GM19324 (cell line): ENCODE measurements at regions not wholly inside any gene's neighbourhood (a gene's known extent, or its start where the extent isn't known, plus 50 kb on each side); places are given as distances from the start of the nearest gene placed in this dataset.
A peak's percentile ranks its signal among the peaks of the same experiment; 100 is the strongest.

Experiments used
- ATAC-seq: cut with Tn5 transposase; IDR thresholded peaks from one replicate; pipeline ENCODE4 v1.9.1; 2021; ENCODE audit warnings: mild to moderate bottlenecking, moderate library complexity; ENCODE audit not compliant: unreplicated experiment, low FRiP score

DNA sequence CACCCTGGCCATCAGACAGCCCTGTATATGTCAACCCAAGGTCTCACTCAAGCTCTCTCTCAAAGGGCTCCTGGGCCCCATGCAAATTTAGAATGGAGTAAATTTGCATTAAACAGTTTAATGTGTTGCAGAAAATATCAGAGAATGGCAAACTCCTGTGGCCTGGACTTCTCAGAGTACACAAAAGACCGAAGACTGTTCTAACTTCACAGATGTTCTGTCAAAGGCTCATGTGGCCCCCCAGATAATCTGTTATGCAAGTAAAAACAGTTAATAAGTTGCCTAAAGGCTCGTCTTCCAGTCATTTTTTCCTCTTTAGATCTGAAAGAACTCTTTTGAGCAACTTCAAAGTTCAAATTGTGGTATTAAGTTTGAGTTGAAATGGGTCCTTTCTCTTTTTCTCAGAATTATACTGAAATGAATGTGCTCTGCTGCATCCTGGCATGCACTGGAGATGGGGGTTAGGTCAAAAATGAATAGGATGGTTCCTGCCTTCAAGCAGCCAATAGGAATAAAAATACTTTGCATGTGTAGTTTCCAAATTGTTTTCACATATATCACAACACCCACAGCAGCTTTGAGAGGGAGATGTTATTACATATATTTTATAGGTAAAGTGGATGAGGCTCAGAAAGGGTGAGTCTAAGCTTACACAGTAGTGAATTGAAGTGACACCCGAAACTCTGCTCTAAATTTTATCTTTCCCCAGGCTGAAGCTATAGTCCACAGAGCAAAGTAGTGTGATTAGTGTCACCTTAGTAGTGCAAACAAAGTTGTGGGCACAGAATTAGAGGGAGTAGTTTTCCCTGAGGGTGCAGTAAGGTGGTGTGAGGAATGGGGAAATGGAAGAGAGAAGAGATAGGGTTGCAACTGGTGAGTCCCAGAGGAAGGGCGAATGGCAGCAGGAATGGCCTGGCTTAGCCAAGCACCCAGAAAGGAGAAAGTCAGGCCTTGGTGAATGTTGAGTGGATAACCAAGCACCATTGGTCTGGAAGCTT is 205.0 kb upstream of the RFC3 start:
- ATAC-seq, result peak; percentile 61

DNA sequence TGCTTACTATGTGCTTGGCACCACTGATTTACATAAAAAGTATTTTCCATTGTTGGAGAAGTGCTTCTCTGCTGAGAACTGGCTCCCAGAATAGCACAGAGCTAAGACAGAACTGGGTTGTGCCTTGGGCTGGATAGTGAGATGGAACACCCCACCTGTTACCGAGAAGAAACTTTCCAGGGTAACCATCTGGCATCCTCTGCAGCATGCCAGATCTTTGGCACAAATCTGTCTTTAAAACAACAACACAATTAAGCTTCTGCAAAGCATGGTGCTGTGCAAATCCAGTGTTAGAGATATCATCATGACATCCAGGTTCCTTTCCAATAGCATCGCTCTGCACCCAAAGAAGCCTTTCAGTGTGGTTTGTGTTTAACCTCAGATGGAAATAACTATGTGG is 202.5 kb upstream of the RFC3 start:
- no peak for ATAC-seq

DNA sequence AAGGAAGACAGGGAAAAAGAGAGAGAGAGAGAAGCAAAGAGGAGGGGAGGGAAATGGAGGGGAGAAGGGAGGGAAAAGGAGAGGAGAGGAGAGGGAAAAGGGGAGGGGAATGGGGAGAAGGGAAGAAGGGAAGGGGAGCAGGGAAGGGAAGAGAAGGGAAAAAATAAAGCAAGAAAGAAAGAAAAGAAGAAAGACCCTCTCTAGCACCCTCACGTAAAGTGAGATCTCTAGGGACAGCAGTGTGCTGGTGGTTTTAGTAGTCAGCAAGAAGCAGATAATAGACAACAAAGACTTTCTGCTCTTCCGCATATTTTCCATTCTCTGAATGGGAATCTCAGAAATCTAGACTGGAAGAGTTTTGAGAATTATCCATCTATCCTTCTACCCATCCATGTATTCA is 201.8 kb upstream of the RFC3 start:
- ATAC-seq, result no peak

DNA sequence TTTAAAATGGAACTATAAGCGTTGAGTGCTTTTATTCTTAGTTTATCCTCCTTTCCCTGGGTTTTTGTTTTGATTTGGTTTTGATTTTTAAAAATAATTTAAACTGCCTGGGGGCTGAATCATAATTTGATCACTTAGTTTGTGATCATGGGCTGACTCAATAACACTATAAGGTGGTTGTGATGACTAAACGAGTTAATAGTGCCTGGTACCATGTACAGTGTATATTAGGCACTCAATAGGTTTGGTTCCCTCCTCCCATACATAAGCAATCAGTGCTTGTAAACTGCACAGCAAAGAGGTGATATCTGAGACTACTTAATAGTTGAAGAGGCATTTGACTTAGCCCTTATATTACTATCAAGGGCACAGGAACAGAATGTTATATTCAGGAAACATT is 200.9 kb upstream of the RFC3 start:
- ATAC-seq, result no peak

DNA sequence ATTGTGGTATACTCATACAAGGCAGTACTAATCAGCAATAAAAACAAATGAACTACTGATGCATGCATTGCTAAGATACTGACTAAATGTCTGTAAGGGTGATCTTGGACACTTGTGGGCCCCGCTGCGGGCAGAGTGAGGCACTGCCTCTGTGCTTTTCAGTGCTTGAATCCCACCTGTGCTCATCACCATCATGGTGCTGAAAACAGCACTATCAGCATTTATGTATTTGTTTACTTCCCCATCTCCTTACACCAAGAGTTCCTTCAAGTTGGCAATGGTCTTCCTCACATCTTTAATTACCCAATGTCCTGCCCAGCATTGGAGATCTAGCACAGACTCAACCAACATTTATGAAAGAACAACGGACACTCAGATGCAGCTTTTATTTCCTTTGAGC is 193.7 kb upstream of the RFC3 start:
- no peak for ATAC-seq

DNA sequence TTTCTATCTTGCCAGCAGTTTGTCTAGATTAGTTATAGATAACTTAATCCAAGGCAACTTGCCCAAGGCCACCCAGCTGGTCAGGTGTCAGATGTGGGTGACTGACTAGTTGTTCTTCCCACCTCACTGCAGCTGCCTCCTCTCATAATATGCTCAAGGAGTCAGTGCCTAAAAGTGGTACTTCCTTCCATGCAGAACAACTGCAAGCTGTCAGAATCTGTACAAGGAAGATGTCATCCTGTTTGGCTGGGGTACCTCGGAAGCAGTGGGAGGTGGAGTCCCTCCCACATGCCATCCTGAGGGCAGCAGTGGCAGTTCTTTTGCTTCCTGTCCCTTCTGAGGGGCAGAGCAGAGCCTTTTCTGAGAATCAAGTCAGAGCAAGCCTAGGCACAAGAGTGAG is 193.2 kb upstream of the RFC3 start:
- ATAC-seq, result no peak

DNA sequence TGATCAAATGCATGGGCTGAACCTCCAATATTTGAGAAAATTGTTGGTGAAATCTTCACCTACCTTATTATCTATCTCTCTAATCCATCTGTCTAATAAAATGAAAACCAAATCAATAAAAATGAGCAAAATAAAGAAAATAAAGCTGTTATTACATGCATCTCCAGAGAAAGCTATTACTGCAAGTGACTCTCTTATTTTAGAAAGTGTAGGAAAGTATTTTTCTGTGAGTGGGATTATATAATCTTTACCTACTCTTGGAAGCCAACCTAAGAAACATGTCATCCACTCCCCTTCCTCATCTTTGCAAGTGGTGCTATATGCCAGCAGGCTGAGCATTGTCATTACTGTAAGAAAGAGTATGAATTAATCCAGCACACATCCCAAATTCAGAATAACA is 191.5 kb upstream of the RFC3 start:
- ATAC-seq, result no peak

DNA sequence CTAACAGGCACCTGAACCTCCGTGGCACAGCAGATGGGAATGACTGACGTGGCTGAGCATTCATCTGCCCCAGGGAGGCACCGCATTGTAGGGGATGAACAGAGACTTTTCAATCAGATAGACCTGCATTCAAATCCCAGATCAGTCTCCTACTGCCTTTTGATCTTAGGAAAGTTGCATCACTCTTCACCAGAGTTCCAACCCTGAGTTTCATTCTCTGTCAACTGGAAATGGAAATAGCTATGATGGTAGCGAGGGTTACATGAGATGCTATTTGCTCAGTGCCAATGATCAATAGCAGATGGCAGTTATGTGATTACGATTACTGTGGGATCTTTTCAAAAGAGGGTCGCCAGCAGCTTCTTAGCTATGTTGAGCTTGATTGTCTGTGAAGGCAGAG is 189.3 kb upstream of the RFC3 start:
- no peak for ATAC-seq

DNA sequence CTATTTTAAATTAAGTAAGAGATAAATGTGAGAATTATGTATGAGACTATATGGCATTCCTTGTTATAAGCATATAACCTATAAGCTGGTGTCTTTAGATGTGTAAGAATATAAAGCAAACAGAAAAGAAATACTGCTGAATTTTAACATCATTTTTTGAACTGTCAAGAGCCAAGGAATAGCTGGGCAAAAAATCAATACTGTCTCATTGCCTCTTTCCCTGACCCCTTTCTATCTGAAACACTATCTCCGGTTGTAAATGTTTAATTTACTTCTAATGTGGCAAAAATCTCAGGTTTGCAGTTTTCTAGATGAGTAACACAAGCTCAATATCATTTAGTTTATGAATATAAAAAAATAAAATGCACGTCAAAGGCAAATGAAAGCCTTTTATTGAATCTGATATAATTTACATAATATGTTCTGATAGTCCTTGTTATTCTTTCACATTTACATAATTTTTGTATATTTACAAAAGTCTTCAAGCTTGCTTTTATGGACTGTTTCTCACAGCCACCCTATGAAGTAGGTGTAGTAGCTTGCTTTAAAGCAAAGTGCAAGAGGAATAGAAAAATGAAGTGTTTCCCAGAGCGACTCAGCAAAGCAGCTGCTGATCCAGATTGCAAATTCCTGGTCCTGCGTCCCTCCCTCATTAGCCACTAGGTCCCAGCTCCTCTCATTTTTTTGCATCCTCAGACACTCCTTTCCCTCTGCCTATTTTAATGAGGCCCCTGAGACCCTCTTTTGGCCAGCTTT is 188.2 kb upstream of the RFC3 start:
- no peak for ATAC-seq

DNA sequence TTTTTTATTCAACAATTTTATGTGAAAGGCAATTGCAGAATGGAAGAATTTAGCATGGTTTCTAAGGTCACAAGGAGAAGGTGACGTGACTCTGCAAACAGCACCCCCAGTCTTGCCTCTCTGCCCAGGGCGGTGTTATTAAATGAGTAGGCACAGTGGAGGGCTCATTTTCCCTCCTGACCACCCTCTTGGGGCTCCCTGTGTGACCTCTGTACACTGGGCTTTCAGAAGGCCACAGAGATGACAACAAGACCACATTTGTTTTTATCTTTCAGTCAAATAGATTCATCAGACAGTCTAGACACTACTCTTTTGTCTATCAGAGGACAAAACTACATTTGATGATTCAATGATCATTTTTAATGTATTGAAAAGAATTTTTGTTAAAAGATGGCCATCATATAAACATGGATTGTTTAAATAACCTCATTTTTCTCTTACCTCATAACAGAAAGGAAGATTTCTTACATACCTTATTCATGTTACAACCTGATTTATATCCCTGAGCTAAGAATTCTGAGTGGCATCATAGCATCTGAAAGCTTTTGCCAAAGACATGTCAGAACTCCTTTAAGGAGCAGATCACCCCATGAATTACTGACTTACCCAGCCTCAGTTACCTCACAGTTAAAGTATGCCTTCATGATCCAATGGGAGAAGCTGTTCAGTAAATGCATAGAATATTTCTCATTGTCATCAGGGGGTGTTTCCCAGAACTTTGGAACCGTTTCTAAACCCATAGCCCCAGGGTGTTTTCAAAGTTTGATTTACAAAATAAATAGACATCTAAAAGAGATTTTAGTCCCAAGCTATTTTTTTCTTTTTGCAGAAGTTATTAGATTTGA is 184.0 kb upstream of the RFC3 start:
- no peak for ATAC-seq

DNA sequence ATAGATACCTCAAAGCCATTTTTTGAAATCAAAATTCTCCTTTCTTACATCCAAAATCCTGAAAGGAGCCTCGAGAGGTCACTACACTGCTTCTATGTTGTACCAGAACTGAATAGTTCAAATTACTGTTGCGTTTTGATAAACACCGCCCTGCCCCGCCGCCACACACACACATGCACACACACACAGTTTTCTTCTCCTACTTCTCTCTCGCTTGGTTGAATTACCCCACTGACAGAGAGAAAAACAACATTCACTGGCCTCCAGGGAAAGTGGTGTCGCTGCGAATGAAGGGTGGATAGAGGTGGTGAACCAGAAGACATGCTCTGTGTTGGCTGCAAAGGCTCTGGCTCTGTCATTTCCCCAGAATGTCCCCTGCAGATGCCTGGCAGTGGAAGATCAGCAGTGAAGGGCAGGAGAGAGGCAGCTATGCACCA is 183.4 kb upstream of the RFC3 start:
- no peak for ATAC-seq

DNA sequence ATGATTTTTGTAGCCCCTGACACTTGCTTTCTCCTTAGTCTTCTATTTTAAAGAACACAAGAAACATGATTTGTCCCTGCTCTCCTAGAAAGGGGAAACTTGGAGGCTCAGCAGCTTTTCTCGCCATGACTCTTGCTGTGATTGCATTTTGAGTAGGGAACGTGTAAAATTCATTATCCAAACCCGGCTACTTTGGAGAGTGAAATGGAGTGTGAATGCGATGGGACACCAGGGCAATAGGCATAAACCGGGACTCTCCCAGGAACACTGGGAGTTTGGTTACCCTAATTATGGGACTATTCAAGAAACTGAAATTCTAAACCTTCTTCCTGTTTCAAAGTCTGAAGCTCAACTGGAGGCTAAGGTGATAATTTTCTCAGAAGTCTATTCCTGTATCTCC is 181.7 kb upstream of the RFC3 start:
- no peak for ATAC-seq

DNA sequence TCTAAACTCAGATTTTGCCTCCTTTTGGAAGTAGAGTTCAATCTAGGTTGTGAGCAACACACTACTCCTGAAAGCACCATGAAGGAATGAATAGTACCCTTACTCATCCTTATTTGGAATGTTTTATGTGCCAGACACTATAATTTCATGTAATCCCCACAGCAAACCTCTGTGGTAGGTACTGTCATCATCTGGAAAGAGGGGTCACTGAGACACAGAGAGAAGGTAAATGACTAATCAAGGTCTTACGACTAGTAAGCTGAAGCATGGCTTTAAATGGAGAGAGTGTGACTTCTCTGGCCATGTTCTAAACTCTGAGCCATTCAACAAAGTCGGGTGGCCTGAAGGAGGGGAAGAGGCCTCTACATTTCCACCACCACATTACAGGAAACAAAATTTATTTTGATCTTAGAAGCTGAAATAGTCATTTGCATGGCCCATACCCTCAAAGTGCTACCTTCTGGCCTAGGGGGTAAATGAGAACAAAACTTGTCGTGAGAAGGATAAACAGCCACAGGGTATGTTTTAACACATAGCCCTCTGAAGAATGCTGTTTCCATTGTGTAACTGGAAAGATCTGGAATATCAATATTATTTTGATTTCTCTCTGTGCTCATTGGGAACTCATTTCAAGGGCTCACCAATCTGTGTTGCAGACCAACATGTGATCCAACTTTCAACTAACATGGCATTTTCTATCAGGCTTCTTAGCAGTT is 180.8 kb upstream of the RFC3 start:
- ATAC-seq, result no peak

DNA sequence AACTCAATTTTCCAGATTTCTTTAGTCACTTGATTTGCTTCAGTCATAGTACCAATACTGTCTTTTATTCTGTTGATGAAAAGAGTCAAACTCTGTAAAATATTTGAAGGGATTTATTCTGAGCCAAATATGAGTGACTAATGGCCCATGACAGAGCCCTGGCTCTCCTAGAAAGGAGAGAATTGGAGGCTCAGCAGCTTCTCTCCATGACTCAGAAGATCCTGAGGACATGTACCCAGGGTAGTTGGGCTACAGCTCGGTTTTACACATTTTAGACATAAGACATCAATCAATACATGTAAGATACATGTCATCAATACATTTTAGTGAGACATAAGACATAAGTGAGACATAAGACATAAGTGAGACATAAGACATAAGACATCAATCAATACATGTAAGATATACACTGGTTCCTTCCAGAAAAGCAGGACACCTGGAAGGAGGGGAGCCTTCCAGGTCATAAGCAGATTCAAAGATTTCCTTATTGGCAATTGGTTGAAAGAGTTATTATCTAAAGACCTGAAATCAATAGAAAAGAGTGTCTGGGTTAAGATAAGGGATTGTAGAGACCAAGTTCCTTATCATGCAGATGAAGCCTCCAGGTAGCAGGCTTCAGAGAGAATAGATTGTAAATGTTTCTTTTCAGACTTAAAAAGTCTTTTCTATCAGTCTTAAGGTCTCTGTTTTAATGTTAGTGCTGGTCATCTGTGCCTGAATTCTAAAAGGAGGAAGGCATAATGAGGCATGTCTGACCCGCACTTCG is 179.8 kb upstream of the RFC3 start:
- ATAC-seq, result no peak

DNA sequence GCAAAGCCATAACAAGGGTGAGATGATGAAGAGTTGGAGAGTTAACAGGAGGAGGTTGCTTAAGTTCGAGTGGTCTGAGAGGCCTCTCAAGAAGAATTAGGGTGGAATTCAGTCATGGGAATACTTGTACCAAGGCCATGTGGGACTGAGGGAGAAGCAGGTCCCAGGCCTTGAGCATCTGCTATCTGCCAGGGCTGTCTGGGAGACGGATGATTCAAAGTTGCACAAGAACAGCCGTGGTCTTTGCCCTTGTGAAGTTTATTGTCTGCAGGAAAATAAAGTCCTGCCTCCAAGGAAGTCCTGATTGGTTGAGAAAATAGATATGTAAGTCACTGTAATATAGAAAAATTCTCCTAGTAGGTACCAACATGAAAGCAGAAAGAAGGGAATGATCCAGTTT is 178.8 kb upstream of the RFC3 start:
- no peak for ATAC-seq

DNA sequence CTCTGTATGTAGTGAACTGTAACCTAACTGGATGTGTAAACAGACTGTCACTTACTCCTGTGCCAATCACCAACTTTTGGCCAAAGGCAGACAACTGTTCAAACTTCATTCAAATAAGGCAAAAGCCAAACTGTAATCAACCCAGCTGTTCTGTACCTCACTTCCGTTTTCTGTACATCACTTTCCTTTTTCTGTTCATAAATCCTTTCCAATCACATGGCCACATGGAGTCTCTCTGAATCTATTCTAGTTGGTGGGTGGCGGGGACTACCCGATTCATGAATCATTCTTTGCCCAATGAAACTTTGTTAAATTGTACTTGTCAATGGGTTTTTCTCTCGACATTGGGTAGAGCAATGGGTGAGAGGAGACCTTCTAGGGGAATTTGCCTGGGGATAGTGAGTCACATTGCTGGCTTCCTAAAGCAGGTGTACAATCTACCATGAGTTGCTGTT is 178.3 kb upstream of the RFC3 start:
- ATAC-seq, result peak; percentile 71

DNA sequence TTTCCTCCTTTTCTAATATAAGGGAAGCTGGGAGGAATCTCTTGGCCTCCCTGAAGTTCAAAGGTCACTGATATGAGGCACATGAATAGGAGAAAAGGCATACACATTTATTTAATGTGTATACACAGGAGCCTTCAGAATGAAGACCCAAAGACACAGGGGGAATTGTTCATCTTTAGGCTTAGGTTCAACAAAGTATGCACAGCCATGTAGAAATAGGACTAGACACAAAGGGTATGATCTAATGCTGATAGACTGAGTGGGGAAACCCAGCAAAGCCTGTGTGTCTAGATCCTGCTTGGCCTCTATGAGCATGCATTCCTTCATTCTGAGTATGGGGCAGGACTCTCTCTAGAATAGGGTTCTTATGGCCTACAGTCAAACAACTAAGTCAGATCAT is 177.1 kb upstream of the RFC3 start:
- ATAC-seq, result no peak

DNA sequence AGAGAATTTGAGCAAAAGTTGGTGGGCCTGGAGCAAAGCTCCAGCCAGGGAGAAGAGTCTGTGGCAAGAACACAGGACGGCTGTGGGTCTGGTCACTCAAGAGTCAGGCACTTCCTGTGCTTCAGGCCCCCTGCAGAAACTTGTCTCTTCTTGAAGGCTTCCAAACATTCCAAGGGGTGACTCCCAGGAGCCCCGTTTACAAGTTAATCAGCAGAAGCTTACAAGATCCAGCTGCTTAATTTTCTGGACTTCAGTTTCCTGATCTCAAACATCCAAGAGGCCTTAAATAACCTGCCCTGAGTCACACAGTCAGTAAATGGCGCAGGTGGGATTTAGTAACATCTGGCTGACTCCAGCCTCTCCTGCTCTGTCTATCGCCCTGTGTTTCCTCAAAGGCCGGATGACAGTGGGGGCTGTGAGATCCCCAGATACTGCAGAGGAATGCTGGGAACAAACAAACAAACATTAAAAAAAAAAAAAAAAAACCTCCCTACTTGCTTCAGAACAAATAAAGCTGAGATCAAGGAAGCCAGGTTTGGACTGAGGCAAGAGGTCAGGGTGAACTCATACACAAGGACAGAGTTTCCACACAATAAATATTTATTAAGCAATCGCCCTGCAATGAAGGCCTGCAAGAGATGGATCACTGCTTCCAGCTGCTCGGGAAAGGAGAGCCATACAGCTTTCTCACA is 175.4 kb upstream of the RFC3 start:
- ATAC-seq, result no peak
